ENCODE measurements at regions not wholly inside any gene's neighbourhood (a gene's known extent, or its start where the extent isn't known, plus 50 kb on each side); places are given as distances from the start of the nearest gene placed in this dataset.

- TF ChIP-seq CTCF (IDR thresholded peaks at IDR 0.05; ENCODE audit: poor library complexity, severe bottlenecking) (no peak), RAD21 (conservative IDR thresholded peaks at IDR 0.05) (no peak), EZH2 (IDR thresholded peaks at IDR 0.05; ENCODE audit: borderline replicate concordance, insufficient read depth, low read length, poor library complexity, severe bottlenecking) (no peak)
Observed at GRCh38 chr22:22082229-22082835, 99.7 kb upstream of the TOP3B start.
